Fibroblast of lung (primary cell): ENCODE measurements at regions not wholly inside any gene's neighbourhood (a gene's known extent, or its start where the extent isn't known, plus 50 kb on each side); places are given as distances from the start of the nearest gene placed in this dataset.

ENCODE experiments used
- DNase-seq, 2 donors: peaks; one replicate each; pipeline versions ENCODE4 v3.0.0 to v3.0.0-alpha.2; 2010; ENCODE audit warnings: low read depth in 2 of 2
- H2AFZ ChIP-seq: 2 replicates; pipeline ENCODE4 v1.5.1; 2012; ENCODE audit warnings: low read length, control low read depth, inconsistent platforms
- H3K27ac ChIP-seq: 2 replicates; pipeline ENCODE4 v1.5.1; 2011; ENCODE audit warnings: low read length, control low read depth; ENCODE audit not compliant: insufficient read depth
- H3K27me3 ChIP-seq: 2 replicates; pipeline ENCODE4 v1.5.1; 2011; ENCODE audit warnings: mild to moderate bottlenecking, low read length; ENCODE audit not compliant: control insufficient read depth, insufficient read depth
- H3K36me3 ChIP-seq: 2 replicates; pipeline ENCODE4 v1.5.1; 2011; ENCODE audit warnings: low read length; ENCODE audit not compliant: control insufficient read depth, insufficient read depth
- H3K4me1 ChIP-seq: 2 replicates; pipeline ENCODE4 v1.5.1; 2011; ENCODE audit warnings: low read length; ENCODE audit not compliant: control insufficient read depth, insufficient read depth; ENCODE audit errors: extremely low read depth
- H3K4me2 ChIP-seq: 2 replicates; pipeline ENCODE4 v1.5.1; 2011; ENCODE audit warnings: low read length, control low read depth; ENCODE audit not compliant: insufficient read depth; ENCODE audit errors: extremely low read depth
- H3K4me3 ChIP-seq, 4 experiments: fragments of 200-600 bp in 1 of 4; sonication (generic) in 1 of 4; replicated peaks in 1 of 4; 2 replicates each; pipeline ENCODE4 v1.5.1; 2011 to 2016; ENCODE audit warnings: low read length in 4 of 4, low read depth in 3 of 4, mild to moderate bottlenecking in 3 of 4, control low read depth in 2 of 4, inconsistent platforms in 1 of 4, mixed read lengths in 1 of 4; ENCODE audit not compliant: insufficient read depth in 1 of 4; ENCODE audit errors: control extremely low read depth in 1 of 4
- H3K79me2 ChIP-seq: 2 replicates; pipeline ENCODE4 v1.5.1; 2012; ENCODE audit warnings: mild to moderate bottlenecking, low read length, inconsistent platforms; ENCODE audit not compliant: control insufficient read depth, insufficient read depth
- H3K9ac ChIP-seq: 2 replicates; pipeline ENCODE4 v1.5.1; 2011; ENCODE audit warnings: mild to moderate bottlenecking, low read length, control low read depth; ENCODE audit not compliant: insufficient read depth
- H3K9me3 ChIP-seq: 2 replicates; pipeline ENCODE4 v1.5.1; 2012; ENCODE audit warnings: low read depth, low read length; ENCODE audit not compliant: control insufficient read depth, insufficient read depth
- H4K20me1 ChIP-seq: 2 replicates; pipeline ENCODE4 v1.5.1; 2011; ENCODE audit warnings: low read length; ENCODE audit not compliant: control insufficient read depth, insufficient read depth; ENCODE audit errors: extremely low read depth
- EZH2 ChIP-seq: IDR thresholded peaks from 2 replicates; pipeline ENCODE4 v1.5.1; 2012; ENCODE audit warnings: low read length, control low read depth, mild to moderate bottlenecking; ENCODE audit errors: missing control alignments
- TF ChIP-seq, protein P1 (sequence below), 2 donors: IDR thresholded peaks in 1 of 2; conservative IDR thresholded peaks in 1 of 2; 1 replicate in 1 of 2; 2 replicates in 1 of 2; pipeline ENCODE4 v1.5.1; 2011 to 2012; ENCODE audit warnings: low read length in 2 of 2, control low read depth in 1 of 2, inconsistent platforms in 1 of 2, low read depth in 1 of 2, mild to moderate bottlenecking in 1 of 2

DNA sequence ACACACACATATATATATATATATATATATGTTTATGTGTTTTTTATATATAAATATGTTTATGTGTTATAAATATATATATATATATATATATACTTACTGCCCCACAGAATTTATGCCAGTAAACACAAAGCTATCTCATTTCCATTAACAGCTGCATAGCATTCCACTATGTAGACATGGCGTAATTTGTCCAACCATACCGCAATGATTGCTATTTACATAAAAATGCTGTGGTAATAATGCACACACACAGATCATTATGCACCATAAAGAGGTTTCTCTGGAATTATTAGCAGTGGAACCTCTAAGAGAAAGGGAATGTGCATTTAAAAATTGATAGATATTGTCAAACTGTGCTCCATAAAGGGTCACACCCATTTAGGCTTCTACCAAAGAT is 150.1 kb downstream of the CEP120 start:
- H3K4me1 ChIP-seq, result no peaks in the 10 kb centered on the region
- H3K4me3 ChIP-seq, result no peak overlapping the region
- H3K27me3 ChIP-seq, result no peaks in the 10 kb centered on the region
- no peaks in the 10 kb centered on the region for H3K9me3 ChIP-seq
- no peak for DNase-seq
- no peak overlapping the region for H3K27ac ChIP-seq
- H3K4me2 ChIP-seq, result no peak overlapping the region
- no peaks in the 10 kb centered on the region for H3K79me2 ChIP-seq
- H4K20me1 ChIP-seq, result no peaks in the 10 kb centered on the region
- no peaks in the 10 kb centered on the region for H3K36me3 ChIP-seq
- no peak for TF ChIP-seq EZH2
- TF ChIP-seq, protein P1, sequence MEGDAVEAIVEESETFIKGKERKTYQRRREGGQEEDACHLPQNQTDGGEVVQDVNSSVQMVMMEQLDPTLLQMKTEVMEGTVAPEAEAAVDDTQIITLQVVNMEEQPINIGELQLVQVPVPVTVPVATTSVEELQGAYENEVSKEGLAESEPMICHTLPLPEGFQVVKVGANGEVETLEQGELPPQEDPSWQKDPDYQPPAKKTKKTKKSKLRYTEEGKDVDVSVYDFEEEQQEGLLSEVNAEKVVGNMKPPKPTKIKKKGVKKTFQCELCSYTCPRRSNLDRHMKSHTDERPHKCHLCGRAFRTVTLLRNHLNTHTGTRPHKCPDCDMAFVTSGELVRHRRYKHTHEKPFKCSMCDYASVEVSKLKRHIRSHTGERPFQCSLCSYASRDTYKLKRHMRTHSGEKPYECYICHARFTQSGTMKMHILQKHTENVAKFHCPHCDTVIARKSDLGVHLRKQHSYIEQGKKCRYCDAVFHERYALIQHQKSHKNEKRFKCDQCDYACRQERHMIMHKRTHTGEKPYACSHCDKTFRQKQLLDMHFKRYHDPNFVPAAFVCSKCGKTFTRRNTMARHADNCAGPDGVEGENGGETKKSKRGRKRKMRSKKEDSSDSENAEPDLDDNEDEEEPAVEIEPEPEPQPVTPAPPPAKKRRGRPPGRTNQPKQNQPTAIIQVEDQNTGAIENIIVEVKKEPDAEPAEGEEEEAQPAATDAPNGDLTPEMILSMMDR (conservative IDR thresholded peaks at IDR 0.05 in 1 of 2, IDR thresholded peaks at IDR 0.05 in 1 of 2; ENCODE audit: low read depth in 1 of 2, low read length in 2 of 2), result no peak
- H2AFZ ChIP-seq, result no peak overlapping the region
- H3K9ac ChIP-seq, result no peak overlapping the region

GRCh38 chr5:123269851-123270250 is 153.4 kb downstream of the CEP120 start:
- no peaks in the 10 kb centered on the region for H3K36me3 ChIP-seq
- TF ChIP-seq, protein P1 (conservative IDR thresholded peaks at IDR 0.05 in 1 of 2, IDR thresholded peaks at IDR 0.05 in 1 of 2; ENCODE audit: low read depth in 1 of 2, low read length in 2 of 2), result no peak
- no peaks in the 10 kb centered on the region for H3K4me1 ChIP-seq

GRCh38 chr5:123269436-123269835 is 153.8 kb downstream of the CEP120 start:
- Histone ChIP-seq H2AFZ (no peak overlapping the region), H3K27ac (no peak overlapping the region), H3K4me1 (no peaks in the 10 kb centered on the region), H3K36me3 (no peaks in the 10 kb centered on the region), H3K79me2 (no peaks in the 10 kb centered on the region), H3K4me3 (no peak overlapping the region), H3K27me3 (no peaks in the 10 kb centered on the region), H3K9me3 (no peaks in the 10 kb centered on the region), H3K4me2 (no peak overlapping the region), H4K20me1 (no peaks in the 10 kb centered on the region), H3K9ac (no peak overlapping the region)
- no peak for DNase-seq
- TF ChIP-seq, protein P1 (conservative IDR thresholded peaks at IDR 0.05 in 1 of 2, IDR thresholded peaks at IDR 0.05 in 1 of 2; ENCODE audit: low read depth in 1 of 2, low read length in 2 of 2), result no peak
- no peak for TF ChIP-seq EZH2

More at GRCh38 chr5:123269851-123270250, 153.4 kb downstream of the CEP120 start:
- Histone ChIP-seq H3K4me2 (no peak overlapping the region), H3K9me3 (no peaks in the 10 kb centered on the region), H3K79me2 (no peaks in the 10 kb centered on the region), H2AFZ (no peak overlapping the region), H3K27ac (no peak overlapping the region), H4K20me1 (no peaks in the 10 kb centered on the region), H3K4me3 (no peak overlapping the region), H3K27me3 (no peaks in the 10 kb centered on the region), H3K9ac (no peak overlapping the region)
- no peak for DNase-seq
